ENCODE measurements at regions not wholly inside any gene's neighbourhood (a gene's known extent, or its start where the extent isn't known, plus 50 kb on each side); places are given as distances from the start of the nearest gene placed in this dataset.

DNA sequence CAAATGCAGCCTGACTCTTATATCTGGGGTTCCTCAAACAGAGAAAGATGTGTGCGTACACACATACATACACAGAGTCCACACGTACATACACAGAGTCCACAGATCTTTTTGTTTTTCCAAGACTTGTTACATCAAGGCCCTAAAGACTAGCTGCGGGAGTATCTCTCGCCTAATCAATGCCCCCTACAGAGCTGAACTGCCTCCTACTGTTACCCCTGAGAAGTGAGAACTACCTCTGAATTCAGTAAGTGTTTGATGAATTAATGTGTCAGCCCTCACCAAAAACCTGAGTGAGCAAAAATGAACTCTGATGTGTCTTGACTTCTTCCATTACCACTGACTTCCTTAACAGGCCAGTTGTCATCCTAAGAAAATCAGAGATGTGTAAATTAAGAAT is 351.2 kb downstream of the HHIPL2 start:
- Mint-ChIP-seq H3K4me1 (ENCODE audit: low read depth) (no peaks in the 10 kb centered on the region), H3K4me3 (ENCODE audit: low read depth) (no peak overlapping the region), H3K27ac (no peak overlapping the region), H3K9me3 (ENCODE audit: low read depth) (no peaks in the 10 kb centered on the region), H3K36me3 (ENCODE audit: insufficient read depth) (no peaks in the 10 kb centered on the region), H3K27me3 (peaks cover 3% of the 10 kb centered on the region)
- no peak for DNase-seq (ENCODE audit: low spot score, unreplicated experiment)
- TF ChIP-seq, protein P1, sequence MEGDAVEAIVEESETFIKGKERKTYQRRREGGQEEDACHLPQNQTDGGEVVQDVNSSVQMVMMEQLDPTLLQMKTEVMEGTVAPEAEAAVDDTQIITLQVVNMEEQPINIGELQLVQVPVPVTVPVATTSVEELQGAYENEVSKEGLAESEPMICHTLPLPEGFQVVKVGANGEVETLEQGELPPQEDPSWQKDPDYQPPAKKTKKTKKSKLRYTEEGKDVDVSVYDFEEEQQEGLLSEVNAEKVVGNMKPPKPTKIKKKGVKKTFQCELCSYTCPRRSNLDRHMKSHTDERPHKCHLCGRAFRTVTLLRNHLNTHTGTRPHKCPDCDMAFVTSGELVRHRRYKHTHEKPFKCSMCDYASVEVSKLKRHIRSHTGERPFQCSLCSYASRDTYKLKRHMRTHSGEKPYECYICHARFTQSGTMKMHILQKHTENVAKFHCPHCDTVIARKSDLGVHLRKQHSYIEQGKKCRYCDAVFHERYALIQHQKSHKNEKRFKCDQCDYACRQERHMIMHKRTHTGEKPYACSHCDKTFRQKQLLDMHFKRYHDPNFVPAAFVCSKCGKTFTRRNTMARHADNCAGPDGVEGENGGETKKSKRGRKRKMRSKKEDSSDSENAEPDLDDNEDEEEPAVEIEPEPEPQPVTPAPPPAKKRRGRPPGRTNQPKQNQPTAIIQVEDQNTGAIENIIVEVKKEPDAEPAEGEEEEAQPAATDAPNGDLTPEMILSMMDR (IDR thresholded peaks at IDR 0.05; ENCODE audit: unreplicated experiment): no peak

DNA sequence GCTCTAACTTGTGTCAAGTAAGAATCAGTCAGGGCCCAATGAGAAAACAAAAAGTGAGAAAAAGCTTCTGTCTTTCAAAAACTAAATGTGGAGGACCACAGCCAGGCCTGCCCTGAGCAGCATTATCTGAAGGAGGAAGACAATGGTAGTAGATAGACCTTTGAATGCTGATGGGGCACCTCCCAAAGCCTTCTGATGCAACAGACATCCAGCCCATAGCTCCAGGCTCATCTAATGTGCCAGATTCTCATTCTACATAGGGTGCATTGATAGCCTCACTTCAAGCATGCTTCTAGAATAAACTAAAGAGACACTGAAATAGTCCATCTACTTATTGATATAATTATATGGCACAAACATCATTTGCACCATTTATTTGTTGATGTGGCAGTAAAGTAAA is 351.6 kb downstream of the HHIPL2 start:
- no peak overlapping the region for H3K4me3 Mint-ChIP-seq (ENCODE audit: low read depth)
- H3K4me1 Mint-ChIP-seq (ENCODE audit: low read depth): no peaks in the 10 kb centered on the region
- H3K27me3 Mint-ChIP-seq: peaks cover 3% of the 10 kb centered on the region
- DNase-seq (ENCODE audit: low spot score, unreplicated experiment): no peak
- no peak overlapping the region for H3K27ac Mint-ChIP-seq
- H3K9me3 Mint-ChIP-seq (ENCODE audit: low read depth): peaks cover 2% of the 10 kb centered on the region
- no peaks in the 10 kb centered on the region for H3K36me3 Mint-ChIP-seq (ENCODE audit: insufficient read depth)
- TF ChIP-seq, protein P1 (IDR thresholded peaks at IDR 0.05; ENCODE audit: unreplicated experiment): no peak

DNA sequence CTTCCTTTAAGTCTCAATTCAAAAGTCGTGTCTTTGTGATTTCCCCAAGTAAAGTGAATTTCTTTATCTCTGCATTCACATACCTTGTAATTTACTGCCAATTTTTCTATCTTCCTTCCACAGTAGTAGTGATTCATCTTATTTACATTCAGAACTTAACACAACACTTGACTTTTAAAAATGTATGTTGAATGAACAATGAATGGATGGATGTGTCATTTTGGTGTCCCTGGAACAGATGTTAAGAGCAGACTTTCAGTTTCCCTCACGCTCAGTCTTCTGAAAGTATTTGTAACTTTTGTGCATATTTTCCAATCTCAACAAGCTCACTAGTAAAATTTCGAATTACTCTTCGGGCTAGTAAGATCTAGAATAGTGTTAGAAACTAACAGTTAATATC is 352.0 kb downstream of the HHIPL2 start:
- DNase-seq (ENCODE audit: low spot score, unreplicated experiment): no peak
- Mint-ChIP-seq H3K4me3 (ENCODE audit: low read depth) (no peak overlapping the region), H3K27ac (no peak overlapping the region), H3K9me3 (ENCODE audit: low read depth) (peaks cover 2% of the 10 kb centered on the region), H3K36me3 (ENCODE audit: insufficient read depth) (no peaks in the 10 kb centered on the region), H3K4me1 (ENCODE audit: low read depth) (no peaks in the 10 kb centered on the region), H3K27me3 (peaks cover 3% of the 10 kb centered on the region)
- TF ChIP-seq, protein P1 (IDR thresholded peaks at IDR 0.05; ENCODE audit: unreplicated experiment): no peak

DNA sequence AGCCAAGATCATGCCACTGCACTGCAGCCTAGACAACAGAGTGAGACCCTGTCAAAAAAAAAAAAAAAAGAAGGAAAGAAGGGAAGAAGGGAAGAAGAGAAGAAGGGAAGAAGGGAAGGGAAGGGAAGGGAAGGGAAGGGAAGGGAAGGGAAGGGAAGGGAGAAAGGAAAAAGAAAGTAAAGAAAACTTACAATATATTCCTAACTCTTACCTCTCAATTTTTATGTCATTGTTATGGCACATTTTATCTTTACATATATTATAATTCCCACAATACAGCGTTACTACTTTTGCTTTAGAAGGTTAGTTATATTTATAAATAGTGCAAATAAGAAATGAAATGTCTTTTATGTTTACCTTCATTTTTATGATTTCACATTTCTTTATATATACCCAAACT is 358.7 kb downstream of the HHIPL2 start:
- Mint-ChIP-seq H3K27me3 (no peaks in the 10 kb centered on the region), H3K27ac (no peak overlapping the region), H3K4me3 (ENCODE audit: low read depth) (no peak overlapping the region), H3K36me3 (ENCODE audit: insufficient read depth) (no peaks in the 10 kb centered on the region), H3K4me1 (ENCODE audit: low read depth) (no peaks in the 10 kb centered on the region), H3K9me3 (ENCODE audit: low read depth) (peaks cover 2% of the 10 kb centered on the region)
- DNase-seq (ENCODE audit: low spot score, unreplicated experiment): no peak
- TF ChIP-seq, protein P1 (IDR thresholded peaks at IDR 0.05; ENCODE audit: unreplicated experiment): no peak

DNA sequence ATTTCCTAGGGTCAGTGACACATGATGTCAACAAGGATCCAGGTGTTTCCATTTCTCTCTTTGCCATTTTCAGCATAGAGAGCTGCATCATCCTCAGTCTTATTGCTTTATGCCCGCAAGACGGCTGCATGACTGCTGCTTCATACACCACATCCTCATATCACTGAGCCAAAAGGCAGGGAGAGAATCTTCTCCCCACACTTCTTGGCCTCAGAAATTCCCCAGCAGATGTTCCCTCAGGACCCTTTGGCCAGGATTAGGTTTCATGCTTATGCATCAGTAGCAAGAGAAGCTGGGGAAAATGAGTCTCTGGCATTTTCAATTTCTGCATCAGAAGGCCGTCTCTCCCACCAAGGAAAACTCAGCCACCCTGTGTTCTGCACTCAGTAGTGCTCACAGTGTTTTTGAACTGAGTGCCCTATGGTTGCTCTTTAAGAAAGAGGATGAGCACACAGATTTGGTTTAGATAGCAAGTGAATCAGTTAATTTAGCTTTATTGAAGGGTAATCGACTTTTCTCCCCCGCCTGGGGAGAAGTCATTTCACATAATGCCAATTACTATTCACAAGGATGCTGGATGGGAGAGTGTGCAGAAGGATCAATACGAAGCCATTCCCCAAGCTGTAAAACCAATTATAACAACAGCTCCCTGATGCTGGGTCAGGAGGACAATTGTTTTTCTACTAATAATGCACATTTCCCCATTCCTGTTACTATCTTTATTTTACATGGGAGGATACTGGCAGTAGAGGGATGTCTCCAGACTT is 360.2 kb downstream of the HHIPL2 start:
- Mint-ChIP-seq H3K27me3 (no peaks in the 10 kb centered on the region), H3K9me3 (ENCODE audit: low read depth) (peaks cover 2% of the 10 kb centered on the region), H3K4me3 (ENCODE audit: low read depth) (no peak overlapping the region), H3K4me1 (ENCODE audit: low read depth) (no peaks in the 10 kb centered on the region), H3K36me3 (ENCODE audit: insufficient read depth) (no peaks in the 10 kb centered on the region), H3K27ac (no peak overlapping the region)
- TF ChIP-seq, protein P1 (IDR thresholded peaks at IDR 0.05; ENCODE audit: unreplicated experiment): no peak
- DNase-seq (ENCODE audit: low spot score, unreplicated experiment): no peak
